OCI-LY1 (cell line): ENCODE measurements at regions not wholly inside any gene's neighbourhood (a gene's known extent, or its start where the extent isn't known, plus 50 kb on each side); places are given as distances from the start of the nearest gene placed in this dataset.

Experiments used
- CTCF ChIP-seq: fragments of 200-600 bp; sonication (generic), shearing (Covaris generic); IDR thresholded peaks from 2 replicates; pipeline ENCODE4 v1.5.1; 2017; ENCODE audit warnings: mild to moderate bottlenecking, antibody characterized with exemption, low read length, moderate library complexity, mixed read lengths
- EZH2 ChIP-seq: fragments of 200-600 bp; sonication (generic), shearing (Covaris generic); IDR thresholded peaks from 2 replicates; pipeline ENCODE4 v1.8.0; 2017; ENCODE audit warnings: borderline replicate concordance, mixed run types, mild to moderate bottlenecking, antibody characterized with exemption, low read length, moderate library complexity, mixed read lengths

GRCh38 chr7:18308938-18309337 is 186.6 kb upstream of the HDAC9 start:
- TF ChIP-seq CTCF (no peak), EZH2 (no peak)
